ENCODE measurements at regions not wholly inside any gene's neighbourhood (a gene's known extent, or its start where the extent isn't known, plus 50 kb on each side); places are given as distances from the start of the nearest gene placed in this dataset.

- no peak for DNase-seq (ENCODE audit: low spot score)
Measured at GRCh38 chr15:69895202-69895601, 202.5 kb downstream of the TLE3 start.

DNA sequence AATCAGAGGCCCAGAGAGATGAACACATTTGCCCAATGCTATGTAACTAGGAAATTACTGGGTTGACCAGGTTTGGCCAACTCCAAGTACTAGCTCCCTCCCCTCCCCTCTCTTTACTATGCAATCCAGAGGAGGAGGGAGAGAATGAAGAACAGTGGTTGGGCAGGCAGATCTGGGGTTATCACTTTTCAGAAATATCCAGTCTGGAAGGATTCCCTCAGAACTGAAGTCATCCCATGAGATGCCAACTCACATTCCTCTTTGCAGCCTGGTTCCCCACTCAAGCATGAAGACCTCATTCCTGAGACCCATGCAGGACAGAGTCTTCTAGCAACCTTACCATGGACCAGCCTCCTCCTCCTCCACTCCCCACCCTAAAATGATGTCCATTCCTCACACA lies 201.1 kb downstream of the TLE3 start:
- DNase-seq (ENCODE audit: low spot score) = no peak

DNA sequence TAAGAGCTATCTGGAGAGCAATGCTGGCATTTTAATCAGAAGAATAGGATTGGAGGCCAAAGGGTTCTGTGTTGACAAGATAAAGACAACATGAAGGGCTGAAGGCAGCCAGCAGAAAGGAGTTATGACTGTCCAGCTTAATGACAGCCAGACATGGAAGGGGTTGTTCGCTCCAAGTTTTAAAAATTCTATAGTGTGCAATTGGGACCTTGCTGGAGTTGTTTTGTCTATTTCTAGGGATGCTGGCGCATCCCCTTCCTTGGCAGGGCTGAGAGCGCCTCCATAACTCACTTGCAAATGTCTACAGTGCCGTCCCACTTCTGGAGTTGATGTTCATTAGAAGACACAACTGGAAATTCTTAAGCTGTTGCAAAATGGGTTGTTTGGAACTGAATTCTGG lies 200.7 kb downstream of the TLE3 start:
- DNase-seq (ENCODE audit: low spot score) = no peak

- no peak for DNase-seq (ENCODE audit: low spot score)
Measured at GRCh38 chr15:69897471-69898237, 200.1 kb downstream of the TLE3 start.

- DNase-seq (ENCODE audit: low spot score) = no peak
Measured at GRCh38 chr15:69898243-69898642, 199.5 kb downstream of the TLE3 start.

- no peak for DNase-seq (ENCODE audit: low spot score)
Measured at GRCh38 chr15:69902414-69903062, 195.2 kb downstream of the TLE3 start.

DNA sequence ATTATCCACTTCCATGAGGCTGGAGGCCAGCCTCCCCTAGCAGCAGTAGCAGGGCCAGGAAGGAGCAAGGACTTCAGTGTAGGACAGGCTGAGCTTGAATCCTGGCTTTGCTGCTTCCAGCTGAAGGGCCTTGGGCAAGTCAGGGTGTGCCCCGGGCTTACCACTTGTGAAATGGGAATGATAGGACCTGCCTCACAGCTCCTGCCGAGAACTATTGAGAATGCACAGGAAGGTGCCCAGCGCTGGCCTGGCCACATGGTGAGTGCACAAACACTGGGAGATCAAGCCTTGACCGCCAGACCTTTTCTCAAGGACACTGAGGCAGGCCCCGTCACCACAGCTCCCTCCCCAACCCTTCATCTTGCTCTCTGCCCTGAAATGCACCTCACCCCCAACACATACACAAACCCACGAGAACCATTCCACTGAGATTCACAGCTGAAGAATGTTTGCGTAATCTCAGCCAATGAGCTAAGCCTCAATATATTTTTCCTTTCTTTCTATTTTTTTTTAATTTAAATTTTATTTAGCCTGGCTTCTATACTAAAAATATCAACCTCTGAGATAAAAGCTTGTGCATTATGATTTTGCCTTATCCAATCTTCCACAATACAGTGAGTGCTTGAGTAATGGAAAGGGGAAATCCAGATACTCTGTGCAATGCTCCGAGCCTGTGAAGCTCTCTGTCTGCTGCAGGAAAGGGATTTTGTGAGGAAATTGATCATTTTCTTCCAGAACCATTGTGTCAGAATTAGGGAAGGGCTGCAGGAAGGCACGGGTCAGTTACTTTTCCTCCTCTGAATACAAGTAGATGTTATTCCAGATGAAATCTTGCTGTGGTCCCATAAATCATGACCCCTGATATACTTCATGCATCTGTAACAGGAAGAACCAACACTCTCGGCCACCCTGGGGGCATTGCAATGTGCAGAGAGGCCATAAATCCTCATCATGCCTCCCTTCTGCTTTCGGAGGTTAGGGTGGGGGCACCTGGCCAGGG lies 193.9 kb downstream of the TLE3 start:
- DNase-seq (ENCODE audit: low spot score) = no peak

DNA sequence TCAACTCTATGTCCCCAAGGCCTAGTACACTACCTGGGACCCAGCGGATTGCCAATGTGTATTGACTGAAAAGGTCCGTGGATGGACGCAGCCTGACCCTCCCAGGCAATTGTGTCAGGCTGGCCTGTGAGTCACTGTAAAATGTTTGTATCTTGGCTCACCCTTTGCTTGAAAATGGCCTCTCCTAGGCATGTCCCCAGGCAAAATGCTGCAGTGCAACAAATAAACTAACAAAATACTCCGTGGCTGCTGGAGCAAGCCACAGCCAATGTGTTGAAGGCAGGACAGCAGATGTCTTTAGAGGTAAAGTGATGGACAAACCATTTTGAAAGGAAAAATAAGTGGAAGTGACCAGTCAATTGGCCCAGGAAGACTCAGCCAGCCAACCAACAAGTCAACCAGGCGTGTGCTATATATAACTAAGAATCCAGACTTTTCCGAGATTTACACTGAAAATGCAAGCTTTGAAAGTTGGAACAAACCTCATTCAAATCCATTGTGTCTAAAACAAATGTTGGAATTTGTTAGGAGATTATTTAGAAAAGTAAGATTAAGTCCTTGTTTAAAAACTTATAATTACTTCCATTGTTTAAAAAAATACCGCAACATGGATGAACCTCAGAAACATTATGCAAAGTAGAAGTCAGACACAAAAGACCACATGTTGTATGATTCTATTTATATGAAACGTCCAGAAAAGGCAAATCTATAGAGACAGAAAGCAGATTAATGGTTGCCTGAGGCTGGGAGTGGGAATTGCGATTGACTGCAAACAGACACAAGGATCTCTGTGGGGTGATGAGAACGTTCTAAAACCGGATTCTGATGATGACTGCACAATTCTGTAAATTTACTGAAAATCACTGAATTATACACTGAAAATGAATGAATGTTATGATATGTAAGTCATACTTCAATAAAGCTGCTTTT lies 191.2 kb downstream of the TLE3 start:
- no peak for DNase-seq (ENCODE audit: low spot score)

GRCh38 chr15:69908060-69908459 lies 189.7 kb downstream of the TLE3 start:
- no peak for DNase-seq (ENCODE audit: low spot score)

GRCh38 chr15:69908590-69909420 lies 188.9 kb downstream of the TLE3 start:
- DNase-seq (ENCODE audit: low spot score) = no peak

- no peak for DNase-seq (ENCODE audit: low spot score)
Measured at GRCh38 chr15:69909719-69910444, 187.8 kb downstream of the TLE3 start.

- no peak for DNase-seq (ENCODE audit: low spot score)
Measured at GRCh38 chr15:69910514-69910913, 187.2 kb downstream of the TLE3 start.

GRCh38 chr15:69912116-69912515 lies 185.6 kb downstream of the TLE3 start:
- DNase-seq (ENCODE audit: low spot score) = no peak

DNA sequence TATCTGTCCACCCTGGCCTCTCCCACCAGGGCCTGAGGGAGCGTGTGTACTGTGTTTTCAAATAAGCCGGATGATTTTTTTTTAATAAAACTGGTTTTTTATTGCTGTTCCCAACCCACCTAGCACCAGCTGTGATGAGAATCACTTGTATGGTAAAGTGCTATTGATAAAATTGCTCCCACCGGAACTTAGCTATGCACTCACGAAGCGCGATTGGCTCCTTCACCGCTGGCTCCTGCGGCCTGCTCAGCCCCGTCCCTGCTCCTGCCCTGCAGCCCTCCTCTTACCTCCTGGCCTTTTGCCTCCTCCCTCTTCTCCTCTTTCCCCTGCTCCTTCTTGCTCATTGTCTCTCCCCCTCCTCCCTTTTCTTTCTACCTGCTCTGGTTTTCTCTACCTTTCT lies 183.7 kb downstream of the TLE3 start:
- DNase-seq (ENCODE audit: low spot score) = no peak

GRCh38 chr15:69914960-69915359 lies 182.8 kb downstream of the TLE3 start:
- no peak for DNase-seq (ENCODE audit: low spot score)

DNA sequence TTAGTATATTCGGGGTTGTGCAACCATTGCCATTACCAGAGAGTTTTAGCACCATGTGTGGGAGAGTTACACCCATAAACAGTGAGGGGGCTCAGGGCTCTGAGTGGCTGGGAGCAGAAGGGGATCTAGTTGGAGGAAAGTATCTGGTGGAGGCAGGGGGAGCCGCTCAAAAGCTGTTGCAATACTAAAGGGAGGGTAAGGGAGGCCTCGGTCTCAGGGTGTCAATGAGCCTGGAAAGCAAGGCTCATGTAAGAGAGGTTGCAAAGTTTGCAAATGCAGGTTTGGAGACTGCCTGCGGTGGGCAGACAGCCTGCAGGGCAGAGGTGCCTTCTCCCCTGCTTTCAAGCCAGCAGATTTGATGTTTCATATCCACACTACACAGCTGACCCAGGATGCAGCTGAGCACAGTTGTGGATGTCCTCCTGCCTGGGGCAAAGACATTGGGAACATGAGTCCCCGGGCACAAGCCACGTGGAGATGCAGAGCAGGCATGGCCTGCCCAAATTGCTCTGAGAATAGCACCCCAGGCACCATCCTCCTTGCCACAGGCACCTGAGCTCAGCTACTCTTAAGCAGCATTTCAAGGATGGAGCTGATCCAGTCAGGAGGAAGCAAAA lies 181.4 kb downstream of the TLE3 start:
- no peak for DNase-seq (ENCODE audit: low spot score)

DNA sequence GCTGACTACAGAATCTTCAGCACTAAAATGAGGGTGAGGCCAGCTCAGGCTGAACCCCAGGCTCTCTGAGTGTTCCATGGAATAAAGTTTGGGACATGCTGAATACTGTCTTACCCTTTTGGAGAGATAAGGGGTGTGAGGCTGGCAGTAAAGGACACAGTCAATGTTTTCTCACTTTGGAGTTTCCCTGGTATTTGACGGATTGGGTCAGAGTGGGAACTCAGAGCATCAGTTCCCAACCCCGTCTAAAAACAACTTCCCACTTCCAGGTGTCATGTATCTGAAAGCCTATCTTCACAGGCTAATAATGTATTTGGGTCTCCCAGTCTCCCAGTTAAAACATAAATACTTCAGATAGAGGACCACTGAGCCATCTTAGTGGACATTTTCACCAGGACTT lies 180.7 kb downstream of the TLE3 start:
- no peak for DNase-seq (ENCODE audit: low spot score)

DNA sequence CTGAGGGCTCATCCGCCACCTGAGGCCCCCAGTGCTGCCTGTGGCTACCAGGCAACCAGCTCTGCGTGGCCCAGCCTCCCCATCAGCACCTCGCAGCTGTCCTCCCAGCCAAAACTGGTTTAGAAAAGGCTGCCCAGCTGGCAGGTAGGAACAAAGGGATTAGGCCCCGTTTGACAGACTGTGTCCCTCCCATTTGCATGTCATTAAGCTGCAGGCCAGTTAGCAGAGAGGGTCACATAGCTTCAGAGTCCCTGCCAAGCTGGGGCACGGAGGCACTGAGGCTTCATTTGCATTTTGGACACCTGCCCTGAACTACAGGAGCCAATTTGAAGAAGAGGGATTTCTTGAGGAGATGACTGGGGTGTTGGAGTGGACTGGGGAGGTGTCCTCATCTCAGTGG lies 177.9 kb downstream of the TLE3 start:
- no peak for DNase-seq (ENCODE audit: low spot score)

DNA sequence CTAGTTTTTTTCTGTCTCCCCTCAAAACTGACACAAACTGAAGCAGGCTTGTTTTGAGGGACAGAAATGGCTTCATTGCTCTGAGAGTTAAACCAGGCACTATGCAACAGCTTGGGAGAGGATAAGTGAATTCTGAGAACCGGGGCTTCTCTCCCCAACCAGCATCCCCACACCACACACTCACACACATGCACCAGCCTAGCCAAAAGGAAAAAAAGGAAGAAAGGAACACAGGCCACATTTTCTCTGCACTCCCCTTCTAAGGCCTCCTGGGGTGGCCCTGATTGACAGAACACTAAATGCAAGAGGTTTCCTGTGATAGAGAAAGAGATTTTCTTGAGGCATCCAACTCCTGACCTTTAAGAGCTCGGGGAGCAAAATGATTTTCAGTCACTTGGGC lies 177.5 kb downstream of the TLE3 start:
- DNase-seq (ENCODE audit: low spot score) = no peak
